HUES48 (cell line): ENCODE measurements at regions not wholly inside any gene's neighbourhood (a gene's known extent, or its start where the extent isn't known, plus 50 kb on each side); places are given as distances from the start of the nearest gene placed in this dataset.

Experiments used
- H3K27ac ChIP-seq: one replicate; pipeline ENCODE4 v1.7.0; 2013; ENCODE audit warnings: low read depth, low read length, inconsistent platforms
- H3K27me3 ChIP-seq: 2 replicates; pipeline ENCODE4 v1.6.1; 2013; ENCODE audit warnings: mild to moderate bottlenecking, low read length; ENCODE audit not compliant: control insufficient read depth, insufficient read depth
- H3K36me3 ChIP-seq: 2 replicates; pipeline ENCODE4 v1.6.1; 2013; ENCODE audit warnings: low read length; ENCODE audit not compliant: control insufficient read depth, insufficient read depth
- H3K4me1 ChIP-seq: 2 replicates; pipeline ENCODE4 v1.6.1; 2013; ENCODE audit warnings: mild to moderate bottlenecking, low read length; ENCODE audit not compliant: control insufficient read depth, insufficient read depth
- H3K4me3 ChIP-seq: 2 replicates; pipeline ENCODE4 v1.5.1; 2013; ENCODE audit warnings: mild to moderate bottlenecking, low read depth, low read length
- H3K9ac ChIP-seq: 2 replicates; pipeline ENCODE4 v1.6.1; 2013; ENCODE audit warnings: mild to moderate bottlenecking, low read depth, low read length, moderate library complexity
- H3K9me3 ChIP-seq: 2 replicates; pipeline ENCODE4 v1.6.1; 2013; ENCODE audit warnings: low read length; ENCODE audit not compliant: control insufficient read depth, insufficient read depth

DNA sequence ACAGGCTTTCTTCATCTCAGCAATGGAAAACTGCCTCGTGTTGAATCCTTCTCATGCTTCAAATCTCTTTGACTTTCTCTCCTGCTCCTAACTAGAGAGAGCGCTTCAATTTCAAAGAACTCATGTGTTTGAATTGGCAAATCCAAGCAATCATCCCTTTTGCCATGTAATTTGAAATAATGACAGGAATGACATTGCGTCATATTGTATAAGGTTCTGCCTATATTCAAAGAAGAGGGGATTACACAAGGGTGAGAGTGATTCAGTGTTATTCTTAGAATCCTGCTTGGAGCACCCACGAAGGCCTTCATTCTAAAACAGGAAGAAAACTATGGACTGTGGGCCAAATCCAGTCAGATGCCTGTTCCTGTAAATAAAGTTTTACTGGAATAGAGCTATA is 720.6 kb downstream of the JRKL start:
- no peaks in the 10 kb centered on the region for H3K36me3 ChIP-seq
- no peak overlapping the region for H3K9ac ChIP-seq
- no peaks in the 10 kb centered on the region for H3K9me3 ChIP-seq
- H3K27me3 ChIP-seq, result no peaks in the 10 kb centered on the region
- H3K4me1 ChIP-seq, result no peaks in the 10 kb centered on the region
- H3K4me3 ChIP-seq, result no peak overlapping the region
- H3K27ac ChIP-seq, result no peak overlapping the region

GRCh38 chr11:97111559-97111958 is 721.7 kb downstream of the JRKL start:
- H3K27me3 ChIP-seq, result no peaks in the 10 kb centered on the region
- H3K4me3 ChIP-seq, result no peak overlapping the region
- no peak overlapping the region for H3K27ac ChIP-seq
- H3K4me1 ChIP-seq, result no peaks in the 10 kb centered on the region
- no peak overlapping the region for H3K9ac ChIP-seq
- no peaks in the 10 kb centered on the region for H3K9me3 ChIP-seq
- H3K36me3 ChIP-seq, result no peaks in the 10 kb centered on the region

DNA sequence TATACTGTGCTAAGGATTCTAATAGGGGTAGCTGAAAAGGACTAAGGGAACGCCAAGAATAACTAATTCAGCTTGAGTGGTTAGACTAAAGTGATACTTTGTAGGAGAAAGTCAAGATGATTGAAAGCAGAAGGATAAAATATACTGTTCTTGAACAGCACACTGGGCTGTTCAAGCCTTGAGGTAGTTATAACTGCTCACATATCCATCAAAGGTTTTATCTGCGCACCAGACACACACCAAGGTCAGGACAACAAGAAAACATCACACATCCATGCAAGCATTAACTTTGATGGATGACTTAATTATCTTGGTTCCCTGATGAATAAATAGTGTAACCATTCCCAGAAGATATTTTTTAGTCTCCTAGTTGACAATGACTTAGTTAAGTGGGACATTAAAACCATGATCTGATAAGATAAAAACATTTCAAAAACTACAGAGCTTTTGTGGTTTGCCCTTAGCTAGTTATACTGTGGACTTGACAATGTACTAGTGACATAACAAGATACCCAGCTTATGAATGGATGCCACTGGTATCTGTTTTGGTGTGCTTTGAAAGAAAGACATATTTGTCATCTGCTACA is 728.9 kb downstream of the JRKL start:
- no peaks in the 10 kb centered on the region for H3K36me3 ChIP-seq
- H3K27ac ChIP-seq, result no peak overlapping the region
- H3K4me3 ChIP-seq, result no peak overlapping the region
- H3K9me3 ChIP-seq, result no peaks in the 10 kb centered on the region
- no peaks in the 10 kb centered on the region for H3K4me1 ChIP-seq
- no peak overlapping the region for H3K9ac ChIP-seq
- H3K27me3 ChIP-seq, result no peaks in the 10 kb centered on the region

GRCh38 chr11:97123237-97123636 is 733.4 kb downstream of the JRKL start:
- H3K9ac ChIP-seq, result no peak overlapping the region
- no peak overlapping the region for H3K4me3 ChIP-seq
- no peaks in the 10 kb centered on the region for H3K9me3 ChIP-seq
- H3K4me1 ChIP-seq, result no peaks in the 10 kb centered on the region
- no peaks in the 10 kb centered on the region for H3K36me3 ChIP-seq
- no peaks in the 10 kb centered on the region for H3K27me3 ChIP-seq
- H3K27ac ChIP-seq, result no peak overlapping the region

- H3K27me3 ChIP-seq, result no peaks in the 10 kb centered on the region
- no peak overlapping the region for H3K9ac ChIP-seq
- no peak overlapping the region for H3K4me3 ChIP-seq
- H3K36me3 ChIP-seq, result no peaks in the 10 kb centered on the region
- H3K9me3 ChIP-seq, result no peaks in the 10 kb centered on the region
- no peaks in the 10 kb centered on the region for H3K4me1 ChIP-seq
- no peak overlapping the region for H3K27ac ChIP-seq
These were observed 746.3 kb downstream of the JRKL start for GRCh38 chr11:97136067-97136466.

GRCh38 chr11:97140885-97141494 is 751.2 kb downstream of the JRKL start:
- no peak overlapping the region for H3K4me3 ChIP-seq
- H3K27me3 ChIP-seq, result no peaks in the 10 kb centered on the region
- H3K36me3 ChIP-seq, result no peaks in the 10 kb centered on the region
- no peak overlapping the region for H3K9ac ChIP-seq
- H3K27ac ChIP-seq, result no peak overlapping the region
- H3K4me1 ChIP-seq, result no peaks in the 10 kb centered on the region
- H3K9me3 ChIP-seq, result no peaks in the 10 kb centered on the region

- Histone ChIP-seq H3K27ac (no peak overlapping the region), H3K4me3 (no peak overlapping the region), H3K9me3 (no peaks in the 10 kb centered on the region), H3K9ac (no peak overlapping the region), H3K36me3 (no peaks in the 10 kb centered on the region), H3K27me3 (no peaks in the 10 kb centered on the region), H3K4me1 (no peaks in the 10 kb centered on the region)
These were observed 753.6 kb downstream of the JRKL start for GRCh38 chr11:97143463-97143862.

DNA sequence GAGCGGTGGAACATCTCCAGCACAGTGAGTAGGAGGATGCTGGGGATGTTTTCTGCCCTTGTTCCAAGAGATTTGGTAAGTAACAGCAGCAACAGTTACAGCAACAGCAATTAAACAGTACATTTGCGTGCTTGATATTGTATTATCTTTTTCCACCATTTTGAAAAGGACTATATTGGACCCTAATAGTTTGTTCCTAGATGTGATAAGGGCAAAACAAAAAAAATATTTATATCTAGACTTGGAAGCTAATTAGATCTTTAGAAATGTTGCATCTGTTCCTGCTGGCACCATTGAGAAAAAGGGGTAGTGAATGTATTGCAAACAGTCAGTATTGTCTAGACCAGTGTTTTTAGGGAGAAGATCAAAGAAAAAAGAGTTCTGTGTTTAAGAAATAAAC is 759.9 kb downstream of the JRKL start:
- no peak overlapping the region for H3K4me3 ChIP-seq
- H3K27ac ChIP-seq, result no peak overlapping the region
- no peaks in the 10 kb centered on the region for H3K27me3 ChIP-seq
- no peaks in the 10 kb centered on the region for H3K9me3 ChIP-seq
- H3K36me3 ChIP-seq, result no peaks in the 10 kb centered on the region
- no peaks in the 10 kb centered on the region for H3K4me1 ChIP-seq
- no peak overlapping the region for H3K9ac ChIP-seq

DNA sequence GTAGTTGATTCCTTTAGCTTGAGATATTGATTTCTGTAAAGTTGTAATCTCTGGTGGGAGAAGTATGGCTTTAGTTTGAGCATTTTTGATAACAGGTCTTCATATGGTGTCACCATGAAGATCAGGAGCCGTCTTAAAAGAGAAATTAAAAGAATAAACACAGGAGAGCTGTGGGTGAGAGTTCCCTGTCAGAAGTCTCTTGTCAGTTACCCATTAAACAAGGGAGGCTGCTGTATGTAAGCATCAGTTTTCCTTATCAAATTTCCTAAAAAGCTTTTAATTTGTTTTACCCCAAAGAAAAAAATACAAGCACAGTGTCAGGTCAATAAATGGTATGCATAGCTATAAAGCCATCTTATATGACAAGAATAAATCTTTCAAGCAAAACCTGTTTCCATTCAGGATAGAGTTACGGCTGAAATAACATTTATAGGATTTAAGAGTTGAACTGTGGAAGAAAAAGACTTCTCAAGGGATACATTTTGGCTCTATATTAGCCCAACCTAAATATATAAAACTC is 767.5 kb downstream of the JRKL start:
- H3K9ac ChIP-seq, result no peak overlapping the region
- H3K9me3 ChIP-seq, result no peaks in the 10 kb centered on the region
- no peak overlapping the region for H3K27ac ChIP-seq
- no peak overlapping the region for H3K4me3 ChIP-seq
- H3K36me3 ChIP-seq, result no peaks in the 10 kb centered on the region
- peaks cover 19% of the 10 kb centered on the region for H3K4me1 ChIP-seq
- H3K27me3 ChIP-seq, result no peaks in the 10 kb centered on the region

GRCh38 chr11:97158243-97158642 is 768.4 kb downstream of the JRKL start:
- Histone ChIP-seq H3K36me3 (no peaks in the 10 kb centered on the region), H3K9ac (no peak overlapping the region), H3K27me3 (no peaks in the 10 kb centered on the region), H3K9me3 (no peaks in the 10 kb centered on the region), H3K4me1 (peaks cover 19% of the 10 kb centered on the region), H3K27ac (peak overlapping the region; percentile 12), H3K4me3 (no peak overlapping the region)

- peaks cover 10% of the 10 kb centered on the region for H3K4me1 ChIP-seq
These were observed 773.9 kb downstream of the JRKL start for GRCh38 chr11:97163631-97164191.

More at GRCh38 chr11:97163631-97164191, 773.9 kb downstream of the JRKL start:
- Histone ChIP-seq H3K27ac (no peak overlapping the region), H3K36me3 (no peaks in the 10 kb centered on the region), H3K9ac (no peak overlapping the region), H3K27me3 (no peaks in the 10 kb centered on the region), H3K9me3 (no peaks in the 10 kb centered on the region), H3K4me3 (no peak overlapping the region)
